IMR-90 (cell line): ENCODE measurements at regions not wholly inside any gene's neighbourhood (a gene's known extent, or its start where the extent isn't known, plus 50 kb on each side); places are given as distances from the start of the nearest gene placed in this dataset.

Experiments
- ATAC-seq: fragments of 200-7000 bp; cut with Tn5 transposase; 2 replicates; pipeline ENCODE4 v1.9.1; 2020; ENCODE audit warnings: low read depth, mild to moderate bottlenecking, moderate library complexity
- BruUV-seq: library from RNA; stranded (reverse); fragments of 400-500 nt; replicated peaks from 2 replicates; lab custom pipeline; 2021; lab: Mats Ljungman, UMichigan
- CTCF ChIA-PET: fragments of 300-600 bp; formaldehyde crosslinking; extraction: SDS; loops from one replicate; lab custom pipeline; 2021; ENCODE audit warnings: antibody characterized with exemption; lab: Yijun Ruan, JAX
- POLR2A ChIA-PET: fragments of 300-600 bp; sonication (Branson Sonifier 250); formaldehyde crosslinking; loops from one replicate; lab custom pipeline; 2022; ENCODE audit warnings: antibody characterized with exemption; ENCODE audit not compliant: unreplicated experiment; lab: Charles Lee
- DNase-seq: peaks from one replicate; pipeline ENCODE4 v3.0.0; 2013
- H2AFZ ChIP-seq: replicated peaks from 2 replicates; pipeline ENCODE3; 2013; ENCODE audit warnings: low read length, mild to moderate bottlenecking; ENCODE audit not compliant: poor library complexity
- H2AK5ac ChIP-seq: 2 replicates; pipeline ENCODE4 v1.6.1; 2013; ENCODE audit warnings: low read depth, low read length, inconsistent platforms
- H2AK9ac ChIP-seq: replicated peaks from 2 replicates; pipeline ENCODE3; 2013; ENCODE audit warnings: mild to moderate bottlenecking, low read depth, low read length, moderate library complexity; ENCODE audit not compliant: poor library complexity
- H2BK120ac ChIP-seq: 2 replicates; pipeline ENCODE4 v1.6.1; 2013; ENCODE audit warnings: low read depth, low read length, inconsistent platforms
- H2BK15ac ChIP-seq: 3 replicates; pipeline ENCODE4 v1.6.1; 2013; ENCODE audit warnings: low read depth, low read length, inconsistent platforms
- H2BK20ac ChIP-seq: 2 replicates; pipeline ENCODE4 v1.6.1; 2013; ENCODE audit warnings: low read depth, mild to moderate bottlenecking, inconsistent platforms, low read length, moderate library complexity
- H2BK5ac ChIP-seq: 2 replicates; pipeline ENCODE4 v1.6.1; 2013; ENCODE audit warnings: mild to moderate bottlenecking, low read depth, low read length, inconsistent platforms; ENCODE audit not compliant: poor library complexity, severe bottlenecking
- H3K14ac ChIP-seq: replicated peaks from 2 replicates; pipeline ENCODE4 v1.6.1; 2013; ENCODE audit warnings: low read depth, low read length, inconsistent platforms
- H3K18ac ChIP-seq: 2 replicates; pipeline ENCODE4 v1.6.1; 2013; ENCODE audit warnings: low read depth, low read length, control low read depth
- H3K23ac ChIP-seq: 2 replicates; pipeline ENCODE4 v1.6.1; 2013; ENCODE audit warnings: low read depth, low read length, inconsistent platforms
- H3K27ac ChIP-seq: 2 replicates; pipeline ENCODE4 v1.5.1; 2013; ENCODE audit warnings: mild to moderate bottlenecking, control low read depth, low read length; ENCODE audit not compliant: insufficient read depth
- H3K27me3 ChIP-seq: 2 replicates; pipeline ENCODE4 v1.6.1; 2013; ENCODE audit warnings: low read length; ENCODE audit not compliant: control insufficient read depth, insufficient read depth
- H3K36me3 ChIP-seq: 2 replicates; pipeline ENCODE4 v1.6.1; 2013; ENCODE audit warnings: low read length, mixed read lengths; ENCODE audit not compliant: control insufficient read depth, insufficient read depth
- H3K4ac ChIP-seq: 2 replicates; pipeline ENCODE4 v1.6.1; 2013; ENCODE audit warnings: low read depth, low read length, inconsistent platforms
- H3K4me1 ChIP-seq: 2 replicates; pipeline ENCODE4 v1.6.1; 2013; ENCODE audit warnings: low read length, mixed read lengths; ENCODE audit not compliant: control insufficient read depth, insufficient read depth
- H3K4me2 ChIP-seq: 2 replicates; pipeline ENCODE4 v1.6.1; 2013; ENCODE audit warnings: low read depth, mild to moderate bottlenecking, control low read depth, low read length, moderate library complexity
- H3K4me3 ChIP-seq: 2 replicates; pipeline ENCODE4 v1.5.1; 2013; ENCODE audit warnings: low read depth, mild to moderate bottlenecking, control low read depth, low read length, moderate library complexity; ENCODE audit not compliant: insufficient read depth
- H3K56ac ChIP-seq: 2 replicates; pipeline ENCODE4 v1.6.1; 2013; ENCODE audit warnings: low read length, inconsistent platforms; ENCODE audit not compliant: insufficient read depth; ENCODE audit errors: extremely low read depth
- H3K79me1 ChIP-seq, 2 experiments: 2 replicates each; pipeline ENCODE4 v1.6.1; 2013; ENCODE audit warnings: low read length in 2 of 2, inconsistent platforms in 1 of 2, low read depth in 1 of 2
- H3K9ac ChIP-seq: 2 replicates; pipeline ENCODE4 v1.6.1; 2013; ENCODE audit warnings: low read depth, low read length, control low read depth
- H3K9me1 ChIP-seq: 2 replicates; pipeline ENCODE4 v1.6.1; 2013; ENCODE audit warnings: low read length, inconsistent platforms; ENCODE audit not compliant: insufficient read depth
- H3K9me3 ChIP-seq: 2 replicates; pipeline ENCODE4 v1.6.1; 2013; ENCODE audit warnings: low read length; ENCODE audit not compliant: control insufficient read depth, insufficient read depth
- H4K20me1 ChIP-seq: 2 replicates; pipeline ENCODE4 v1.6.1; 2013; ENCODE audit warnings: low read length, inconsistent platforms; ENCODE audit not compliant: insufficient read depth
- H4K5ac ChIP-seq: 2 replicates; pipeline ENCODE4 v1.6.1; 2013; ENCODE audit warnings: mild to moderate bottlenecking, low read depth, low read length, control low read depth
- H4K8ac ChIP-seq, 2 experiments: 2 replicates each; pipeline ENCODE4 v1.6.1; 2013; ENCODE audit warnings: low read depth in 2 of 2, low read length in 2 of 2, control low read depth in 1 of 2, inconsistent platforms in 1 of 2
- H4K91ac ChIP-seq: 2 replicates; pipeline ENCODE4 v1.6.1; 2013; ENCODE audit warnings: low read depth, low read length, inconsistent platforms; ENCODE audit not compliant: insufficient read depth
- BHLHE40 ChIP-seq: fragments of 150-350 bp; IDR thresholded peaks from 2 replicates; pipeline ENCODE4 v1.6.1; 2016; ENCODE audit warnings: mild to moderate bottlenecking, low read depth, low read length
- CEBPB ChIP-seq: IDR thresholded peaks from 2 replicates; pipeline ENCODE4 v1.6.1; 2012; ENCODE audit warnings: low read depth, low read length, improper control_type of control experiment
- CHD1 ChIP-seq: IDR thresholded peaks from 2 replicates; pipeline ENCODE4 v1.6.1; 2012; ENCODE audit warnings: low read depth, low read length, improper control_type of control experiment
- CTCF ChIP-seq: conservative IDR thresholded peaks from 2 replicates; pipeline ENCODE4 v1.5.1; 2012; ENCODE audit warnings: mild to moderate bottlenecking, low read depth, low read length, improper control_type of control experiment
- FOS ChIP-seq: fragments of 150-350 bp; IDR thresholded peaks from 2 replicates; pipeline ENCODE4 v1.6.1; 2016; ENCODE audit warnings: low read depth, low read length
- MAFK ChIP-seq: IDR thresholded peaks from 2 replicates; pipeline ENCODE4 v1.6.1; 2012; ENCODE audit warnings: low read depth, low read length, improper control_type of control experiment
- MAZ ChIP-seq: IDR thresholded peaks from 2 replicates; pipeline ENCODE4 v1.6.1; 2012; ENCODE audit warnings: low read depth, mild to moderate bottlenecking, low read length, improper control_type of control experiment, moderate library complexity, borderline replicate concordance
- MXI1 ChIP-seq: IDR thresholded peaks from 2 replicates; pipeline ENCODE4 v1.6.1; 2012; ENCODE audit warnings: low read depth, mild to moderate bottlenecking, low read length, moderate library complexity, borderline replicate concordance
- NFE2L2 ChIP-seq: fragments of 150-350 bp; IDR thresholded peaks from 2 replicates; pipeline ENCODE4 v1.6.1; 2016; ENCODE audit warnings: low read depth, mild to moderate bottlenecking, low read length
- POLR2A ChIP-seq: IDR thresholded peaks from 2 replicates; pipeline ENCODE4 v1.6.1; 2012; ENCODE audit warnings: mild to moderate bottlenecking, low read depth, low read length
- RAD21 ChIP-seq: IDR thresholded peaks from 2 replicates; pipeline ENCODE4 v1.6.1; 2012; ENCODE audit warnings: low read length, improper control_type of control experiment
- RCOR1 ChIP-seq: IDR thresholded peaks from 2 replicates; pipeline ENCODE4 v1.6.1; 2012; ENCODE audit warnings: mild to moderate bottlenecking, low read length, improper control_type of control experiment; ENCODE audit not compliant: insufficient replicate concordance
- RFX5 ChIP-seq: IDR thresholded peaks from 2 replicates; pipeline ENCODE4 v1.8.0; 2012; ENCODE audit warnings: low read depth, mild to moderate bottlenecking, low read length, moderate library complexity
- SMC3 ChIP-seq: fragments of 150-350 bp; IDR thresholded peaks from 2 replicates; pipeline ENCODE4 v1.6.1; 2016; ENCODE audit warnings: low read depth, mild to moderate bottlenecking, antibody characterized with exemption, low read length, moderate library complexity
- USF2 ChIP-seq: fragments of 150-350 bp; IDR thresholded peaks from 2 replicates; pipeline ENCODE4 v1.6.1; 2017; ENCODE audit warnings: mild to moderate bottlenecking, antibody characterized with exemption, low read length, low read depth
- WGBS, 2 experiments: methylation state at CpG; one replicate each; pipeline versions ENCODE4 v1.1.5 to v1.1.7; 2013; ENCODE audit warnings: missing lambda C conversion rate in 2 of 2; ENCODE audit not compliant: insufficient read length in 1 of 2; ENCODE audit errors: extremely low coverage in 2 of 2; 5-methylcytosine and 5-hydroxymethylcytosine counted together
- dilution Hi-C: fragments of 300-500 bp; cut with HindIII; formaldehyde crosslinking; loops from one replicate; pipeline ENCODE4 v1.14.3; 2018; ENCODE audit warnings: low sequenced_read_pairs; ENCODE audit not compliant: unreplicated experiment
- in situ Hi-C: fragments of 300-500 bp; cut with MboI; formaldehyde crosslinking; loops from 3 replicates; pipeline ENCODE4 v1.14.3; 2019; ENCODE audit warnings: low sequenced_read_pairs, inconsistent platforms, mixed read lengths
- intact Hi-C: fragments of 100-400 bp; cut with micrococcal nuclease; formaldehyde crosslinking; loops from 2 replicates; pipeline ENCODE4 v1.10.0; 2022
- TF ChIP-seq, protein P1 (sequence below): fragments of 150-350 bp; IDR thresholded peaks from 2 replicates; pipeline ENCODE4 v1.6.1; 2016; ENCODE audit warnings: low read depth, mild to moderate bottlenecking, low read length, moderate library complexity, borderline replicate concordance

DNA sequence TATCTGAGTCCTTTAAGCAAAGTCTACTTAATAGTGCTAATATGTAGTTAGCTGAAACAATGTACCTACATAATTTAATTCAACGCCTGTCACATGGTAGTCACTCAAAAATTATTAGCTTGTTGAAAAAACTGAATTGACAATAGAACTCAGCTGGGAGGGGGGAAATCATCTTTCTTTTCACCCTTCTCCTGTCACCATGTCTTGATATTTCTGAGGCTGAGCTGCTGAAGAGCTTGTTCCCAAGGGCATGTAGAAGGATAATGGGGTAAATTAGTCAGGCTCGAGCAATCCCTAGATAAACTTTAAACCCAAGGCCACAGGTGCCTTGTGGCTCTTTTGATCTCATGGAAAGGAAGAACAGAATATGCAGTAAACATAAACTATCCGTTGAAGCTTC lies 339.6 kb upstream of the LRATD1 start:
- CTCF ChIA-PET = no interaction called here
- Histone ChIP-seq H4K5ac (no peak overlapping the region), H3K9me3 (peaks cover 7% of the 10 kb centered on the region), H3K14ac (no peak overlapping the region), H4K20me1 (no peaks in the 10 kb centered on the region), H2BK5ac (no peak overlapping the region), H2BK20ac (no peak overlapping the region), H3K27ac (no peak overlapping the region), H3K4me1 (no peaks in the 10 kb centered on the region), H4K91ac (no peak overlapping the region), H2AK5ac (no peak overlapping the region), H3K9me1 (no peaks in the 10 kb centered on the region), H3K36me3 (no peaks in the 10 kb centered on the region), H4K8ac (no peak overlapping the region), H3K4me3 (no peak overlapping the region), H3K9ac (no peak overlapping the region), H2BK120ac (no peak overlapping the region), H3K18ac (no peak overlapping the region), H3K56ac (no peak overlapping the region), H3K4ac (no peak overlapping the region), H2AK9ac (no peak overlapping the region), H3K23ac (no peak overlapping the region), H3K4me2 (no peak overlapping the region), H3K79me1 (no peaks in the 10 kb centered on the region), H2AFZ (no peak overlapping the region), H3K27me3 (no peaks in the 10 kb centered on the region), H2BK15ac (no peak overlapping the region)
- intact Hi-C loops = no loop called here
- TF ChIP-seq MAFK = no peak
- no peak for TF ChIP-seq MAZ
- TF ChIP-seq POLR2A = no peak
- TF ChIP-seq FOS = no peak
- TF ChIP-seq USF2 = no peak
- TF ChIP-seq NFE2L2 = no peak
- TF ChIP-seq, protein P1, sequence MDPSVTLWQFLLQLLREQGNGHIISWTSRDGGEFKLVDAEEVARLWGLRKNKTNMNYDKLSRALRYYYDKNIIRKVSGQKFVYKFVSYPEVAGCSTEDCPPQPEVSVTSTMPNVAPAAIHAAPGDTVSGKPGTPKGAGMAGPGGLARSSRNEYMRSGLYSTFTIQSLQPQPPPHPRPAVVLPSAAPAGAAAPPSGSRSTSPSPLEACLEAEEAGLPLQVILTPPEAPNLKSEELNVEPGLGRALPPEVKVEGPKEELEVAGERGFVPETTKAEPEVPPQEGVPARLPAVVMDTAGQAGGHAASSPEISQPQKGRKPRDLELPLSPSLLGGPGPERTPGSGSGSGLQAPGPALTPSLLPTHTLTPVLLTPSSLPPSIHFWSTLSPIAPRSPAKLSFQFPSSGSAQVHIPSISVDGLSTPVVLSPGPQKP = no peak
- no peak for TF ChIP-seq RCOR1
- TF ChIP-seq BHLHE40 = no peak
- TF ChIP-seq RFX5 = no peak
- no peak for TF ChIP-seq RAD21
- no peak for TF ChIP-seq CEBPB
- no peak for TF ChIP-seq CTCF
- no peak for TF ChIP-seq SMC3
- no peak for TF ChIP-seq CHD1
- no peak for TF ChIP-seq MXI1
- in situ Hi-C loops = no loop called here
- no peak for DNase-seq
- no TSS peak for BruUV-seq
- no CpG with 5 or more reads among the region's 3 CpGs for WGBS, 2 experiments
- POLR2A ChIA-PET = no interaction called here
- no peak for ATAC-seq
- dilution Hi-C loops = no loop called here
